Large intestine (tissue), 3 donors: ENCODE measurements at regions not wholly inside any gene's neighbourhood (a gene's known extent, or its start where the extent isn't known, plus 50 kb on each side); places are given as distances from the start of the nearest gene placed in this dataset.

Experiments used
- DNase-seq, 2 donors: peaks; one replicate each; pipeline versions ENCODE4 v3.0.0 to v3.0.0-alpha.2; 2013
- H3K27ac ChIP-seq: one replicate; pipeline ENCODE4 v1.5.1; 2013; ENCODE audit warnings: low read length
- H3K27me3 ChIP-seq: 2 replicates; pipeline ENCODE4 v1.6.1; 2013; ENCODE audit warnings: low read length; ENCODE audit not compliant: control insufficient read depth, insufficient read depth
- H3K36me3 ChIP-seq: 2 replicates; pipeline ENCODE4 v1.6.1; 2013; ENCODE audit warnings: low read length; ENCODE audit not compliant: control insufficient read depth, insufficient read depth
- H3K4me1 ChIP-seq: one replicate; pipeline ENCODE4 v1.6.1; 2013; ENCODE audit warnings: low read length; ENCODE audit not compliant: control insufficient read depth, insufficient read depth
- H3K4me3 ChIP-seq: one replicate; pipeline ENCODE4 v1.5.1; 2013; ENCODE audit warnings: low read length
- H3K9me3 ChIP-seq: one replicate; pipeline ENCODE4 v1.6.1; 2013; ENCODE audit warnings: mild to moderate bottlenecking, low read depth, low read length, moderate library complexity; ENCODE audit not compliant: control insufficient read depth
- WGBS: methylation state at CpG from one replicate; pipeline ENCODE4 v1.1.5; 2013; ENCODE audit warnings: low lambda C conversion rate; ENCODE audit not compliant: insufficient coverage; 5-methylcytosine and 5-hydroxymethylcytosine counted together

DNA sequence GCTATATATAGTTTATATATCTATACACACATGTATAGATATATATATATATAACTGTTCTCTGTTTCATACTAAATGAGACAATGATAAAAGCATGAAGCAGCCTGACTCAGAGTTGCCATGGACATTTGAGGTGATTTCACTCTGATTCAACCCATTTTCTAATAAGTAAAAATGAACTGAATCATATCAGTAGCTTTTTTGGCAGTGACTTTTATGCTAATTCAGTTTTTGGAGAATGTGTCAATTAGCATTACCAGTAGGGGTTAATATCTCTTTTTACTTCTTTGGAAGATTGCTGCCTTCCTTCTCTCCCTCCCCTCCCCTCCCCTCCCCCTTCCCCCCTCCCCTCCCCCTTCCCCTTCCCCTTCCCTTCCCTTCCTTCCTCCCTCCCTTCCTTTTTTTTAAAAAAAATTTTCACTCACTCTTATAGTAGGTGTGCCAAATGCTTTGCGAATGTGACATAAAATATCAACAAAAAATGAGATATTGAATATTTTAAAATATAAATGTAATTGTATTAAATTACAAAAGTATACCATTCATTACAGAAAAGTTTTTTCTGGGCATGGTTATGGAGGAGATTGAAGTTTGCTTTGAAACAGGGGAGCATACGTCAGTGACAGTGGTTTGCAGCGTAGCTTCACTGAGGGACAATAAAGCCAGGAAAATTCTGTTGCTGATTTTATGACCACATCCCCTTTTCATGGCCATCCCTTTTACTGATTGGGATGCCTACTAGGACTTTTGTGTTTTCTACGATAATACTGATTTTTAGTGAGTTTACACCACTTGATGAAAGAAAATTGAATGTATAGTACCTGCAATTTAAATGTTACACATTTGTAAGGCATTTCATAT is 64.0 kb upstream of the KLF6 start:
- Histone ChIP-seq H3K27ac (no peak overlapping the region), H3K27me3 (no peaks in the 10 kb centered on the region), H3K36me3 (no peaks in the 10 kb centered on the region), H3K4me1 (peaks cover 26% of the 10 kb centered on the region), H3K9me3 (no peaks in the 10 kb centered on the region), H3K4me3 (no peak overlapping the region)
- DNase-seq = no peak
- WGBS = 100% methylated on average over 1 of the region's 4 CpGs

DNA sequence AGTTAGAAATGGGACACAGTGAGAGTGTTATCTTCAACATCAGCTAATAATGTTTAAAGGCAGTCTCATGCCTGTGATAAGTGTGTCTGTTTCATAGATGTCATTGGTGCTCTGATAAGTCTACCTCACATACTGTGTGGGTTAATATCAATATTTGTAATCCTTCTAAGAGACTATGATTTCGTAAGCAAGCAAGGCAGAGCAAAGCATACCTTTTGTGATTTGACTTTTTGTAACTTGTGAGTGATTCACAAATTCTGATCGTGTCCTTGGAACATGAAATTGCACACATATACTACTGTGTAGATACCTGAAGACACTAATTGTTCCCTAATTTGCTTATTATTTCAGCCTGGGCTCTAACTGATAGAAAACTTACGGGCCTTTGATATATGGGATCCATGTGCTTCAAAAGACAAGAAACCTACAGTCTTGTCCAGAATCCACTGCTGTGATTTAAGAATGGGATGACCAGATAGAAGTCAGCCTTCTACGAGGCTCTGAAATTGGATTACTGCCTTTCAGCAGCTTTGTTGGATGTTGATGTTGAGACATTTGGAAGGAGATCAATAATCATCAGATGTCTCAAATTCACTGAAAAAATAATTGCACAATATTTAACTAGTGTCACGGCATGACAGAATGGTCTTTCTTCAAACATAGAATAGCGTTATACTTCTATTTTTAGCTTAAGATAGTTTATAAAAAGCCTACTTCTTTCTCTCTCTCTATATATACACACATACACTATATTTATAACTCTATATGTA is 63.2 kb upstream of the KLF6 start:
- no peak for DNase-seq
- no peak overlapping the region for H3K4me3 ChIP-seq
- H3K9me3 ChIP-seq = no peaks in the 10 kb centered on the region
- H3K36me3 ChIP-seq = no peaks in the 10 kb centered on the region
- H3K4me1 ChIP-seq = peaks cover 18% of the 10 kb centered on the region
- H3K27ac ChIP-seq = no peak overlapping the region
- WGBS = 90% methylated on average over 2 of the region's 6 CpGs
- H3K27me3 ChIP-seq = no peaks in the 10 kb centered on the region

DNA sequence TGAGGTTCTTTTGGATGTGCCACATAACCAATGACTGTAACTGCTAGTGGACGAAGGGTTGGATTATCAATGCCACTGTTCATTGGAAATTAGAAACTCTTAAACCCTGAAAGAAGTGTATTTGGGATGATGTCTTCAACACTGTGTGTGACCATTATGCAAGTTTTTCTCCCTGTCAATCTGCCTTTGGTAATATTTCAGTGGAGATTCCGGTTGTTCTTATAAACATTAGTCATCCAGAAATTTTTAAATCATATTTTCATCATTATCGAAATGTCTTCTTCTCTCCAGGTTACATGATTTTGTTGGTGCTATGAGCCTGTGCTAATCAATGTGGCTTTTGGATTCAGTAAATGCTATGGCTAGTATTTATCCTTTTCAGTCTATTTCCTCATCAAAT is 61.7 kb upstream of the KLF6 start:
- 100% methylated on average over 2 of the region's 3 CpGs for WGBS
- H3K27me3 ChIP-seq = no peaks in the 10 kb centered on the region
- no peak for DNase-seq
- H3K36me3 ChIP-seq = no peaks in the 10 kb centered on the region
- H3K27ac ChIP-seq = no peak overlapping the region
- peaks cover 12% of the 10 kb centered on the region for H3K4me1 ChIP-seq
- no peaks in the 10 kb centered on the region for H3K9me3 ChIP-seq
- no peak overlapping the region for H3K4me3 ChIP-seq

DNA sequence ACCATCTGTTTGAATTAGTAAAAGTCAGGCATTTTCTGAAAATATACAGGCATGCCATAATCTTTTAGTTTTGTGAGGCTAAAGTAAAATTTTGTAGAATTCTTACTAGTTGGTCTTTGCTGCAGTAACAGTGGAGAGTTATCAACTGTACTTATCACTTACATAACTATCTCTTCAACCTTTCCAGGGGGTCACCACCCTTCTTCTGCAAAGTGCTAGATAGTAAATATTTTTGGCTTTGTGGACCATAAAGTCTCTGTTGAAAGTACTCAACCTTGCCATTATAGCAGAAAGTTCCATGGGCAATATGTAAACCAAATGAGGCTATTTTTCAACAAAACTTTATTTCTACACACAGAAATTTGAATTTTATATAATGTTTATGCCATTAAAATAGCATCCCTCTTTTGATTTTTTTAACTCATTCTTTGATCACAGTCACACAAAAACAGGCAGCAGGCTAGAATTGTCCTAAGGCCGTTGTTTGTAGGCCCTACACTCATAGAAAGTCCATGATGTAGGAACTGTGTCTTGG is 59.5 kb upstream of the KLF6 start:
- no peaks in the 10 kb centered on the region for H3K9me3 ChIP-seq
- no peaks in the 10 kb centered on the region for H3K36me3 ChIP-seq
- no peak overlapping the region for H3K4me3 ChIP-seq
- no peaks in the 10 kb centered on the region for H3K4me1 ChIP-seq
- H3K27me3 ChIP-seq = no peaks in the 10 kb centered on the region
- H3K27ac ChIP-seq = no peak overlapping the region
- DNase-seq = no peak
- no CpG with 5 or more reads among the region's 1 CpG for WGBS

DNA sequence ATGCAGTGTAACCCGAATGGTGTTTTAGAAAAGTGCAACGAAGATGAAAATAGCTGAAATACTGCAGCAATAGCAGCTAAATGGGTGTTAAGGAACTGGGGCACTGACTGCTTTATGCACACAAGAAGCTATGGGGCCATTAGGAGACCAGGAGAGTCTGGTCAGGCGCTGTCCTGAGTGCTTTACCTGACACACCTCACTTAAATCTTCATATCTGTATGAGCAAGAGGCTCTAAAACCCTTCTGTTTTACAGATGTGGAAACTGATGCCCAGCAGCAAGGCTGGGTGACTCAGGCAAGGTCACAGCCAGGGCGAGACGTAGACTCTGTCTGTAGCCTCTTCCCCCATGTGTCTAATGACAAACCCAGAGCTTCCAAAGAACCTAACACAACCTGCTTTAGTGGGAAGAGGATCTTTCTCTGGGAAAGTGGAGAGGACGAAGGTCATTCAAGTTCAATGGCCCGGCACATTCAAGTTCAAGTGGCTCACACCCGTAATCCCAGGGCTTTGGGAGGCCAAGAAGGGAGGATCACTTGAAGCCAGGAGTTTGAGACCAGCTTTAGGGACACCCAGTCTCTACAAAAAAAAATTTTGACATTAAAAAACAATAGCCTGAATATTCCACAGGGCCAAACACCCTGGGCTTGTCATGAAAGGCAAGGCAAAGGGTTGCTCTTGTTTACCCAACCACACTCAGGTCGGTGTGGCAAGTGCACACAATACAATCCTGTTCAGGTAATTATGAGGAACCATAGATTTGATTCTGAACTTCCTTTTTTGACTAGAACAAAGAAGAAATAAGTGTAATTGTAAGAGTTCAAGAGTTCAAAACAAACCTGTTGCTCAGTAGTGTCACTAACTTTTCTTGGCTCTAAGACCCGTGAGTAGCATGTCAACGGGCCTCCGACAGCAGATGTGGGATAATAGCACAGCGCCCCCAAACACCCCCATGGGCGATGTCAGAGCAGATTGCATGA is 53.7 kb upstream of the KLF6 start:
- Histone ChIP-seq H3K9me3 (no peaks in the 10 kb centered on the region), H3K4me1 (peaks cover 5% of the 10 kb centered on the region), H3K27ac (no peak overlapping the region), H3K27me3 (no peaks in the 10 kb centered on the region), H3K4me3 (no peak overlapping the region), H3K36me3 (no peaks in the 10 kb centered on the region)
- 93% methylated on average over 2 of the region's 14 CpGs for WGBS
- DNase-seq = no peak

DNA sequence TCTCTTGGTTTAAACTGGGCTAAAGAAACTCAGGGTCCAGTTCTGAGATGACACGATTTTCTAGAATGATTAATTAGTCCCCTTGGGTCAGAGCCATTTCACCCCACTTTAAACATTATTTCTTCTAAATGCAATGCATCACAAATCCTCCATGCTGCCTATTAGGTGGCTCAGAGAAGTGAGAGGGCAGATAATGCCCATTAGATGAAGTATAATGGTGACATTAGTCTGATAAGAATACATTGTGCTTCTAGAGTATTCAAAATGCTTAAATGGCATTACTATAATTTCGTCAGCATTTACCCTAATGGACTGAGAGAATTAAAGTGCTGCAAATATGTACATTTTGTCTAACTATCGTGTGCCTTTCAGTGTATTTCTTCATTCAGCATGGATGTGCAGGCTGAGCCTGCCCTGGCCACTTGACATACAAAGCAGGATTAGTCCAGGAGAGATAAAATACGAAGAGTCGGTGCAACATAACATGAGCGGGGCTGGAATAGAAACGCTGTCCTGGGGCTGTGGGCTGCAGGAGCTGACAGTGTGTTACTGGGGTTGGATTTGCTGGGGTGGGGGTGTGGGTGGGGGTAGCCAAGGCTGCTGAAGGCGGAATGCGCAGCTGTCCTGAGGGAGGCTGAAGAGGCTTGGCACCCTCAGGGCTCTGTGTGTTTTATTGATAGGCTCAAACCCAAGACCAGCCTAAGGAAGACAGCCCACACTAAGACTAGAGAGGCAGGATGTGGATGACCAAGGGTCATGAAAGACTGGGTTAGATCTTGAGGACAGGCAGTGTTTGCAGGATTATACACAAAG is 52.8 kb upstream of the KLF6 start:
- no peak overlapping the region for H3K27ac ChIP-seq
- H3K4me1 ChIP-seq = peaks cover 5% of the 10 kb centered on the region
- H3K4me3 ChIP-seq = no peak overlapping the region
- no peak for DNase-seq
- no CpG with 5 or more reads among the region's 9 CpGs for WGBS
- no peaks in the 10 kb centered on the region for H3K36me3 ChIP-seq
- no peaks in the 10 kb centered on the region for H3K27me3 ChIP-seq
- no peaks in the 10 kb centered on the region for H3K9me3 ChIP-seq

DNA sequence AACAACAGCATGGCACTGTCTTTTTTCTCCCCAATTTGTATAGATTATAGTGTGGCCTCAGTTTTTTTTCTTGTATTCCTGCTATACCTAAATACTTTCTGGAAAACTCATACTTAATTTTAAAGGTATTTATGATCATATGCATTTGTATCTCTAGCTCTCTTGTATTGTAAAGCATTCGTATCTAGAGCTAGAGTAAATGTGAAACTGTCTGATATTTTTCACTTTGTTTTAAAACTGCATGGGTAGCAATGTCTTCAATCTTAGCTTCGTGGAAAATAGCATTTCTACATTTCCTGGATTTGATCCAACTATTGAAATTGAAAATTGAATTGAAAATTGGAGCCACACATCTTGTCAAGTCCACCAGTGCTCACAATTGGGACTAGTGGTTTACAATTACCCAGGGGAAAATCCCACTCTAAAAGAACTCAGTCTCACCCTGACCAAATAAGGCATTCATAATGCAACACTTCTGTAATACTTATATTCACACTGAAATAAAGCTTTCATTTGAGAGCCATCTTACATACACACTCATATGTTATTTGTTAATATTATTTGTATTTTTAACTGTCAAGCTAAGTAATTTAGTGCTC is 51.3 kb upstream of the KLF6 start:
- H3K4me3 ChIP-seq = no peak overlapping the region
- no peaks in the 10 kb centered on the region for H3K9me3 ChIP-seq
- WGBS = 85% methylated on average over 2 of the region's 2 CpGs
- no peak for DNase-seq
- peaks cover 5% of the 10 kb centered on the region for H3K4me1 ChIP-seq
- no peaks in the 10 kb centered on the region for H3K27me3 ChIP-seq
- H3K36me3 ChIP-seq = no peaks in the 10 kb centered on the region
- no peak overlapping the region for H3K27ac ChIP-seq

DNA sequence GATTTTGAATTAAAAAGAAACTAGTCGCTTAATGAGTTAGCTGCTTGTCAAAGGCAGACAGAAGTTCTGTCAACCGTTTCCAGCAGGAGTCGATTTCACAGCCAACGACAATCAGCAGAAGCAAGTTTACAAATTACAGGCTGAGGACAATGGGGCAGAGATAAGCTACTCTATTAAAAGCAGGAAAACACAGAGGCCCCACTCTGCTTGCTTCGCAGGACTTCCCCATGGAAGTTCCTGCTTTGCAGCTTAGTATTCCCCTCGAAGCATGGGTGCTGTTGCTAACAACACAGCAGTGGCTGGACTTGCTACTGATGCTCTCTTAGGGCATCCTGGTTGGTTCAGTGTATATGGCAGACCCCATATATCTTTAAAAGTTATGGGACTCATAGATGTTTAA is 50.8 kb upstream of the KLF6 start:
- DNase-seq = peak in 1 of 2 donors; percentile 76
- H3K36me3 ChIP-seq = no peaks in the 10 kb centered on the region
- no peaks in the 10 kb centered on the region for H3K27me3 ChIP-seq
- no peak overlapping the region for H3K4me3 ChIP-seq
- WGBS = no CpG with 5 or more reads among the region's 6 CpGs
- H3K9me3 ChIP-seq = no peaks in the 10 kb centered on the region
- H3K27ac ChIP-seq = no peak overlapping the region
- H3K4me1 ChIP-seq = peaks cover 5% of the 10 kb centered on the region

DNA sequence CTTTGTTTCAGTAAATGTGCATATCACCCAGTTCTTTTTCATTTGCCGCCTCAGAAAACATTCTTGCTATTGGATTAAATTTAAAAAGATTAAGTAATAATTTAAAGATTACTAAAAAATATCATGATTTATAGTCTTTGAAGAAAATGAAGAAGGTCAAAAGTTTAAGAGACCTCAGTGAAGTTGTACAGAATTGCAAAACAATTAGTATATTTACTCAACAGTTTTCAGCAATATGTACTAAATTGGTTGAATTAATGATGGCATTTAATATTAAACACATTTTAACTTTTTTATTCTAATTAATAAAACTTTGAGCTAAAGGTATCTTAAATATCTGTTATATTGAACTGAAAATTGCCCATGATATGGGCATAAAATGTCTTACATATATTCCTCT is 49.9 kb upstream of the KLF6 start:
- Histone ChIP-seq H3K27ac (no peak overlapping the region), H3K27me3 (no peaks in the 10 kb centered on the region), H3K4me1 (peaks cover 5% of the 10 kb centered on the region), H3K9me3 (no peaks in the 10 kb centered on the region), H3K36me3 (no peaks in the 10 kb centered on the region), H3K4me3 (no peak overlapping the region)
- WGBS = 100% methylated on average over 1 of the region's 1 CpG
- no peak for DNase-seq
